Upper lobe of left lung (tissue), 6 donors: ENCODE measurements at regions not wholly inside any gene's neighbourhood (a gene's known extent, or its start where the extent isn't known, plus 50 kb on each side); places are given as distances from the start of the nearest gene placed in this dataset.

Source experiments
- ATAC-seq, 2 donors: fragments of 200-7000 bp; cut with Tn5 transposase; one replicate each; pipeline ENCODE4 v1.9.1; 2022; ENCODE audit warnings: mild to moderate bottlenecking in 2 of 2, moderate library complexity in 2 of 2; ENCODE audit not compliant: low FRiP score in 2 of 2
- DNase-seq, 2 donors: peaks; one replicate each; pipeline ENCODE4 v3.0.0-alpha.2; 2019 to 2020
- H3K27ac ChIP-seq, 4 donors: fragments of 200-600 bp; sonication (generic); one replicate each; pipeline ENCODE4 v1.5.1; 2016 to 2019
- H3K27me3 ChIP-seq, 4 donors: fragments of 200-600 bp; sonication (generic); one replicate each; pipeline ENCODE4 v1.5.1; 2017 to 2019
- H3K36me3 ChIP-seq, 4 donors: fragments of 200-600 bp; sonication (generic); one replicate each; pipeline ENCODE4 v1.5.1; 2016 to 2019
- H3K4me1 ChIP-seq, 4 donors: fragments of 200-600 bp; sonication (generic); one replicate each; pipeline ENCODE4 v1.5.1; 2018 to 2019
- H3K4me3 ChIP-seq, 4 donors: fragments of 200-600 bp; sonication (generic); one replicate each; pipeline ENCODE4 v1.5.1; 2017 to 2019; ENCODE audit warnings: mild to moderate bottlenecking in 2 of 4, moderate library complexity in 1 of 4
- H3K9me3 ChIP-seq, 4 donors: fragments of 200-600 bp; sonication (generic); one replicate each; pipeline ENCODE4 v1.5.1; 2018 to 2019
- CTCF ChIP-seq, 6 experiments: fragments of 450-650 bp in 4 of 6; fragments of 200-600 bp in 2 of 6; sonication (generic) in 2 of 6; IDR thresholded peaks; one replicate each; pipeline ENCODE4 v1.5.1; 2016 to 2019; ENCODE audit warnings: antibody characterized with exemption in 6 of 6
- EP300 ChIP-seq, 4 donors: sonication (generic); formaldehyde crosslinking; IDR thresholded peaks; one replicate each; pipeline ENCODE4 v1.5.1; 2017; ENCODE audit warnings: antibody characterized with exemption in 4 of 4, control low read depth in 2 of 4
- POLR2A ChIP-seq, 4 donors: fragments of 450-650 bp; IDR thresholded peaks; one replicate each; pipeline ENCODE4 v1.5.1; 2016 to 2017; ENCODE audit warnings: antibody characterized with exemption in 4 of 4, mild to moderate bottlenecking in 2 of 4
- POLR2AphosphoS5 ChIP-seq, 2 donors: sonication (generic); formaldehyde crosslinking; IDR thresholded peaks; one replicate each; pipeline ENCODE4 v1.5.1; 2017; ENCODE audit warnings: antibody characterized with exemption in 2 of 2
- WGBS, 2 donors: methylation state at CpG; one replicate each; pipeline ENCODE4 v1.1.5; 2017 to 2018; 5-methylcytosine and 5-hydroxymethylcytosine counted together
- donor health status: DM: no; HTN: no; CAD: no; lungs with moderate emphysema.
- donor health status: DM: no; HTN: yes; CAD: no; lungs with severe emphysema.

- H3K36me3 ChIP-seq: no peaks in the 10 kb centered on the region
- H3K9me3 ChIP-seq: no peaks in the 10 kb centered on the region
- H3K4me3 ChIP-seq: no peak overlapping the region
- H3K27me3 ChIP-seq: no peaks in the 10 kb centered on the region
- DNase-seq: no peak
- no peak overlapping the region for H3K27ac ChIP-seq
- 78 to 87% methylated on average over 4 of the region's 4 CpGs for whole genome bisulfite sequencing, 2 donors
- ATAC-seq: no peak
- no peak for TF ChIP-seq POLR2A (IDR thresholded peaks at IDR 0.05)
- TF ChIP-seq CTCF (IDR thresholded peaks at IDR 0.05): no peak
- TF ChIP-seq POLR2AphosphoS5 (IDR thresholded peaks at IDR 0.05): no peak
- no peak for TF ChIP-seq EP300 (IDR thresholded peaks at IDR 0.05)
- H3K4me1 ChIP-seq: no peaks in the 10 kb centered on the region
Measured at GRCh38 chr12:97168804-97169203, 261.7 kb downstream of the NEDD1 start.

- WGBS, 2 donors: 71 to 73% methylated on average over 6 of the region's 6 CpGs
- no peak for DNase-seq
- H3K9me3 ChIP-seq: no peaks in the 10 kb centered on the region
- H3K27ac ChIP-seq: no peak overlapping the region
- TF ChIP-seq EP300 (IDR thresholded peaks at IDR 0.05): no peak
- TF ChIP-seq POLR2A (IDR thresholded peaks at IDR 0.05): no peak
- no peak for TF ChIP-seq CTCF (IDR thresholded peaks at IDR 0.05)
- TF ChIP-seq POLR2AphosphoS5 (IDR thresholded peaks at IDR 0.05): no peak
- no peaks in the 10 kb centered on the region for H3K27me3 ChIP-seq
- no peaks in the 10 kb centered on the region for H3K36me3 ChIP-seq
- no peak overlapping the region for H3K4me3 ChIP-seq
- ATAC-seq: no peak
- H3K4me1 ChIP-seq: no peaks in the 10 kb centered on the region
Measured at GRCh38 chr12:97169889-97170567, 263.0 kb downstream of the NEDD1 start.

- WGBS, 2 donors: 66 to 70% methylated on average over 5 of the region's 5 CpGs
- no peaks in the 10 kb centered on the region for H3K27me3 ChIP-seq
Measured at GRCh38 chr12:97173688-97174410, 266.8 kb downstream of the NEDD1 start.

GRCh38 chr12:97177481-97177880 is 270.4 kb downstream of the NEDD1 start:
- DNase-seq: no peak
- 92 to 93% methylated on average over 4 of the region's 4 CpGs for WGBS, 2 donors

More at GRCh38 chr12:97173688-97174410, 266.8 kb downstream of the NEDD1 start:
- TF ChIP-seq EP300 (IDR thresholded peaks at IDR 0.05) (no peak), POLR2AphosphoS5 (IDR thresholded peaks at IDR 0.05) (no peak)
- no peak for DNase-seq
- no peaks in the 10 kb centered on the region for H3K36me3 ChIP-seq
- no peaks in the 10 kb centered on the region for H3K4me1 ChIP-seq
- no peak overlapping the region for H3K27ac ChIP-seq
- no peaks in the 10 kb centered on the region for H3K9me3 ChIP-seq
- no peak overlapping the region for H3K4me3 ChIP-seq
- ATAC-seq: no peak

More at GRCh38 chr12:97177481-97177880, 270.4 kb downstream of the NEDD1 start:
- Histone ChIP-seq H3K27me3 (no peaks in the 10 kb centered on the region), H3K27ac (no peak overlapping the region), H3K9me3 (no peaks in the 10 kb centered on the region), H3K36me3 (no peaks in the 10 kb centered on the region), H3K4me3 (no peak overlapping the region), H3K4me1 (no peaks in the 10 kb centered on the region)
- no peak for TF ChIP-seq EP300 (IDR thresholded peaks at IDR 0.05)
- TF ChIP-seq POLR2A (IDR thresholded peaks at IDR 0.05): no peak
- no peak for TF ChIP-seq POLR2AphosphoS5 (IDR thresholded peaks at IDR 0.05)
- TF ChIP-seq CTCF (IDR thresholded peaks at IDR 0.05): no peak
- ATAC-seq: no peak
